Tibial nerve (tissue), 3 donors: ENCODE measurements at regions not wholly inside any gene's neighbourhood (a gene's known extent, or its start where the extent isn't known, plus 50 kb on each side); places are given as distances from the start of the nearest gene placed in this dataset.

ENCODE experiments used
- CTCF ChIP-seq, 5 experiments: fragments of 200-600 bp in 3 of 5; fragments of 450-650 bp in 2 of 5; sonication (generic) in 3 of 5; IDR thresholded peaks; one replicate each; pipeline ENCODE4 v1.5.1; 2016 to 2019; ENCODE audit warnings: antibody characterized with exemption in 5 of 5, mild to moderate bottlenecking in 3 of 5, moderate library complexity in 2 of 5
- POLR2A ChIP-seq, 2 donors: fragments of 450-650 bp; IDR thresholded peaks; one replicate each; pipeline ENCODE4 v1.6.1; 2017; ENCODE audit warnings: antibody characterized with exemption in 2 of 2, mild to moderate bottlenecking in 2 of 2, moderate library complexity in 2 of 2

GRCh38 chr11:104661901-104662300 lies 236.4 kb downstream of the CASP12 start:
- TF ChIP-seq POLR2A (IDR thresholded peaks at IDR 0.05), result no peak
- no peak for TF ChIP-seq CTCF (IDR thresholded peaks at IDR 0.05)
